SH-SY5Y (cell line): ENCODE measurements at regions not wholly inside any gene's neighbourhood (a gene's known extent, or its start where the extent isn't known, plus 50 kb on each side); places are given as distances from the start of the nearest gene placed in this dataset.

Experiments
- GATA2 ChIP-seq: IDR thresholded peaks from 2 replicates; pipeline ENCODE4 v1.6.1; 2011; ENCODE audit warnings: mild to moderate bottlenecking, low read depth, low read length
- GATA3 ChIP-seq: IDR thresholded peaks from 2 replicates; pipeline ENCODE4 v1.6.1; 2011; ENCODE audit warnings: low read depth, mild to moderate bottlenecking, low read length, moderate library complexity

- TF ChIP-seq GATA2: no peak
- no peak for TF ChIP-seq GATA3
Measured at GRCh38 chr4:137367620-137368019, 164.7 kb downstream of the PCDH18 start.
